ENCODE measurements at regions not wholly inside any gene's neighbourhood (a gene's known extent, or its start where the extent isn't known, plus 50 kb on each side); places are given as distances from the start of the nearest gene placed in this dataset.

GRCh38 chr1:98073106-98073505 lies 152.3 kb upstream of the DPYD start (continued):
- TF ChIP-seq CTCF (IDR thresholded peaks at IDR 0.05) (no peak), EP300 (IDR thresholded peaks at IDR 0.05; ENCODE audit: borderline replicate concordance in 1 of 2, low read depth in 1 of 2, low read length in 1 of 2) (no peak), TAF1 (IDR thresholded peaks at IDR 0.05; ENCODE audit: borderline replicate concordance, low read depth, low read length) (no peak)

- no peaks in the 10 kb centered on the region for H4K20me1 ChIP-seq (ENCODE audit: insufficient read depth)
- ChIA-PET POLR2A (no interaction called here), CTCF (interaction anchor here (1.0 kb wide), 1 partner anchor 18 kb away, joined by 3 read pairs; no protein-coding TSS in a partner anchor)
- no peak for TF ChIP-seq USF1 (IDR thresholded peaks at IDR 0.05; ENCODE audit: borderline replicate concordance, low read depth)
- H2AFZ ChIP-seq (ENCODE audit: low read depth): no peak overlapping the region
- H3K9me2 ChIP-seq: no peaks in the 10 kb centered on the region
- H3K9ac ChIP-seq: no peak overlapping the region
- H3K9me3 ChIP-seq: no peaks in the 10 kb centered on the region
- no peaks in the 10 kb centered on the region for H3K27me3 ChIP-seq (ENCODE audit: insufficient read depth)
- peaks cover 0 to 3% of the 10 kb centered on the region in 2 experiments for H3K36me3 ChIP-seq (replicated peaks in 1 of 2; ENCODE audit: control insufficient read depth in 1 of 2, insufficient read depth in 2 of 2, low read length in 1 of 2)
- no peak overlapping the region for H3K4me3 ChIP-seq (ENCODE audit: low read depth in 2 of 2, low read length in 1 of 2)
- H3K27ac ChIP-seq (ENCODE audit: low read depth in 2 of 2, low read length in 1 of 2): no peak overlapping the region
- 75% methylated on average over 2 of the region's 2 CpGs for WGBS (ENCODE audit: low lambda C conversion rate)
- H3K4me1 ChIP-seq (ENCODE audit: control insufficient read depth in 1 of 2, insufficient read depth in 2 of 2, low read depth in 1 of 2, low read length in 1 of 2): no peaks in the 10 kb centered on the region
- H3F3A ChIP-seq (replicated peaks; ENCODE audit: insufficient read depth): no peaks in the 10 kb centered on the region
- H3K79me2 ChIP-seq (ENCODE audit: insufficient read depth): no peaks in the 10 kb centered on the region
- DNase-seq: no peak
- no peak overlapping the region for H3K4me2 ChIP-seq
Measured at GRCh38 chr1:98072047-98072446, 151.2 kb upstream of the DPYD start.

- Histone ChIP-seq H3K4me1 (ENCODE audit: control insufficient read depth in 1 of 2, insufficient read depth in 2 of 2, low read depth in 1 of 2, low read length in 1 of 2) (no peaks in the 10 kb centered on the region), H3K4me3 (ENCODE audit: low read depth in 2 of 2, low read length in 1 of 2) (no peak overlapping the region), H4K20me1 (ENCODE audit: insufficient read depth) (no peaks in the 10 kb centered on the region), H3K27me3 (ENCODE audit: insufficient read depth) (no peaks in the 10 kb centered on the region), H3K9ac (no peak overlapping the region), H3K79me2 (ENCODE audit: insufficient read depth) (no peaks in the 10 kb centered on the region), H3K4me2 (no peak overlapping the region), H3K27ac (ENCODE audit: low read depth in 2 of 2, low read length in 1 of 2) (no peak overlapping the region), H3F3A (replicated peaks; ENCODE audit: insufficient read depth) (no peaks in the 10 kb centered on the region), H3K9me3 (no peaks in the 10 kb centered on the region), H3K9me2 (no peaks in the 10 kb centered on the region), H2AFZ (ENCODE audit: low read depth) (no peak overlapping the region), H3K36me3 (replicated peaks in 1 of 2; ENCODE audit: control insufficient read depth in 1 of 2, insufficient read depth in 2 of 2, low read length in 1 of 2) (peaks cover 0 to 5% of the 10 kb centered on the region in 2 experiments)
- no peak for DNase-seq
- no peak for TF ChIP-seq MAX (IDR thresholded peaks at IDR 0.05; ENCODE audit: low read depth)
- no peak for TF ChIP-seq IRF3 (IDR thresholded peaks at IDR 0.05; ENCODE audit: low read depth, low read length)
- TF ChIP-seq GABPA (IDR thresholded peaks at IDR 0.05; ENCODE audit: low read depth): no peak
- no peak for TF ChIP-seq MEF2A (IDR thresholded peaks at IDR 0.05; ENCODE audit: borderline replicate concordance, low read depth)
- TF ChIP-seq RCOR1 (IDR thresholded peaks at IDR 0.05; ENCODE audit: low read length): no peak
- TF ChIP-seq RFX5 (IDR thresholded peaks at IDR 0.05; ENCODE audit: low read length): no peak
- TF ChIP-seq SMC3 (IDR thresholded peaks at IDR 0.05; ENCODE audit: low read depth, low read length): no peak
- no peak for TF ChIP-seq YY1 (IDR thresholded peaks at IDR 0.05; ENCODE audit: low read depth)
- TF ChIP-seq MXI1 (IDR thresholded peaks at IDR 0.05; ENCODE audit: low read depth, low read length): no peak
- ChIA-PET CTCF (no interaction called here), POLR2A (no interaction called here)
Measured at GRCh38 chr1:98068016-98068415, 147.2 kb upstream of the DPYD start.
